HG02852 (cell line): ENCODE measurements at regions not wholly inside any gene's neighbourhood (a gene's known extent, or its start where the extent isn't known, plus 50 kb on each side); places are given as distances from the start of the nearest gene placed in this dataset.

ENCODE experiments used
- ATAC-seq: cut with Tn5 transposase; IDR thresholded peaks from one replicate; pipeline ENCODE4 v1.9.1; 2021; ENCODE audit warnings: mild to moderate bottlenecking, moderate library complexity; ENCODE audit not compliant: unreplicated experiment

DNA sequence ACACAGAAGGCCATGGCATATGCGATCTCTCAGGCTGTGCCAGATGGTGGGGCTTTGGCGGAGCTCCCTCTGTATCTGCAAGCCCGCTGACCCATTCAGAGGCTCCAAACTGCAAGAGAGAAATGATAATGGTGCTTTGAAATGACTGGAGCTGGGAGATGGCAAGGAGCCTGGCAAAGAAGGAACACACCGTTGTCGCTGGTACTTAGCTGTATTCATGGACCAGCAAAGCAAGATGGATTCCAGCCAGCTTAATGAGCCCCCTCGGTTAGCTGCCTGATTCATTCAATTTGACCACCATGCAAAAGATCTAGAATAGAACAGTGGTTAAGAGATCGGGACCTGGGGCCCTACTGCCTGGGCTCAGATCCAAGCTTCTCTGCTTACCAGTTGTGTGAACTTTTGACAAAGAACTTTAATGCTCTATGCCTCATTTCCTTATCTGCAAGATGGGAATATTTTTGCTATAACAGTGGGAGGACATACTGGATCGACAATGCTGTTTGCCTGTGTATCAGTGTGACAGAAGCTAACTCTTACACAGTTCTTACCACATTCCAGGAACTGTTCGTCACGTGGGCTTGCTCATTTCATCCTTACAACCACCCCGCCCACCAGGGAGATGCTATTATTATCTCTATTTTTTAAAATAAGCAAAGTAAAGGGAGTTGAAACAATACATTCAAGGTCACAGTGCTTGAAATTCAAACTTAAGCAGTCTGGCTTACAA, 317.8 kb upstream of the SULF2 start:
- ATAC-seq = no peak

DNA sequence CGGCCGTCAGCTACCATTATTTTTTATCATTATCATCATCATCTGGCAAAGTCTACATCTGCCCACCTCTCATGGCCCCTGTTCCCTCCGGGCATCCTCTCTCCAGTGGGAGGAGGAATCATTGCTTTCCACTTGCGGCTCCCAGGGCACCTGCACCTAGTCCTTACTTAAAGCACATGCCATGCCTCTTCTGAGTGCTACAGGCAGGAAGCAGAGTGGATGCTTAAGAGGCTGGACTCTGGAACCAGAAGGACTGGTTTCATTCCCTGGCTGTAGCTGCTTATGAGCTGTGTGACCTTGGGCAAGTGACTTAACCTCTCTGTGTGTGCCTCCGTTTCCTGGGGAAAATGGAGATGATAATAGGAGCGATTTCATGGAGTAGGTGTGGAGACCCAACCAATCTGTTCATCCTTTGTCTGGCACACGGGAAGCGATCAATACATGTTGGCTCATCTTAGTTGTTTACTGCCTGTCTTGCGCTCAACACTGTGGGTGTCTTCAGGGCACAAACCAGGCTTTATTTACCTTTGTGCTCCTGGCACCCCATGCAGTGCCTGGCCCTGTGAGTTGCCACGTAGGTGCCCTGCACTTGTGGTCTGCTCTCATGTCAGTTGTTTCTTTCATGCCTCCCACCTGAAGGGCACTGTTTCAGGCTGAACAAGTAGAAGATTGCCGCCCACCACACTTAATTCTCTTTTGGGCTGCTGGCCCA, 317.0 kb upstream of the SULF2 start:
- no peak for ATAC-seq

DNA sequence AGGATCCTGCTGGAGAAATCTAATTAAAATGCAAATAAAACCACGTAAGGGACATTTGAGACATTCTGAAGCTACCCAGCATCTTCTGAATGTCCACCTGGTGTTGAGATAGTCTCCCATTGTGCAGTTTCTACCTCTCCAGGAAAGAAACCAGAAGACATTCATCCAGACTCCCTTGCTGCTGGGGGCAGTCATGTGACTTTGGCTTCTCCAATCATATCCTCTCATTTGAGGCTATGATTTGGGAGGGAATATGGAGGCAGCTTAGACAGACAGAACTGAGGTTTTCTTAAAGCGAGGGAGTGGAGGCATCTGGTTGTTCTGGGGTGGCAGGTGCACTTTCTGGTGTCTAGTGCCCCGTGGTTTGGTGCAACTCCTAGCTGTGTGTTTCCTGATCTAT, 315.2 kb upstream of the SULF2 start:
- ATAC-seq = no peak

DNA sequence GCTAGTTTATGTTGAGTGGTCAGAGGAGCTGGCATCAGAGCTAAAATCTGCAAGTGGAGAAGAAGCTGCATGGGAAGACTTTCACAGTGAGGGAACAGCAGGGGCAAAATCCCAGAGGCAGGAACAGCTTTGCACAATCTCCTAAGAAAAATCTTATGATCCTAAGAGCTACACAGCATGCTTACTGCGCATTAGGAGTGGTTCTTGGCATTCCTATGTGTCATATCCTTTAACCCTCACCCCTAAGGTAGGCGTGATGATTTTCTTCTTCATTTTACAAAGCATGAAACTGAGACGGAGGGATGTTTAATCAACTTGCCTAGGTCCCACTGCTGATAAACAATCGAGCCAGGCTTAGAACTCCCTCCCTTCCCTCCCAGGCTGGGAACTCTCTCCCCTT, 313.6 kb upstream of the SULF2 start:
- ATAC-seq = no peak

DNA sequence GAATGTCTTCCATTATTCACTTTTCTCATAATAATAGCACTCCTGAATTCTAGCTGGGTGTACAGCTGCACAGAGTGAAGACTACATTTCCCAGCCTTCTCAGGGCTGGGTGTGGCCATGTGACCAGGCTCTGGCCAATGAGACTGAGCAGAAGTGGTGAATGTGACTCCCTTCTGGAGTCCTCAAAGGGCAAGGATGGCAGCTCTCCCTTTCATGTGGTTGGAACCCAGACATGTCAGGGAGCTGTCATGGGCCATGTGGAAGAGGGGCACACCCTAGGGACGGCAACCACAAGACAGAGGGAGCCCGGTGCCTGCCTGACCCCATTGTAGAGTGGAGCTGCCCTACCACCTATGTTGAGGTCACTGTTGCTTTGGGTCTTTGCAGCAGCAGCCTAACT, 312.8 kb upstream of the SULF2 start:
- no peak for ATAC-seq

DNA sequence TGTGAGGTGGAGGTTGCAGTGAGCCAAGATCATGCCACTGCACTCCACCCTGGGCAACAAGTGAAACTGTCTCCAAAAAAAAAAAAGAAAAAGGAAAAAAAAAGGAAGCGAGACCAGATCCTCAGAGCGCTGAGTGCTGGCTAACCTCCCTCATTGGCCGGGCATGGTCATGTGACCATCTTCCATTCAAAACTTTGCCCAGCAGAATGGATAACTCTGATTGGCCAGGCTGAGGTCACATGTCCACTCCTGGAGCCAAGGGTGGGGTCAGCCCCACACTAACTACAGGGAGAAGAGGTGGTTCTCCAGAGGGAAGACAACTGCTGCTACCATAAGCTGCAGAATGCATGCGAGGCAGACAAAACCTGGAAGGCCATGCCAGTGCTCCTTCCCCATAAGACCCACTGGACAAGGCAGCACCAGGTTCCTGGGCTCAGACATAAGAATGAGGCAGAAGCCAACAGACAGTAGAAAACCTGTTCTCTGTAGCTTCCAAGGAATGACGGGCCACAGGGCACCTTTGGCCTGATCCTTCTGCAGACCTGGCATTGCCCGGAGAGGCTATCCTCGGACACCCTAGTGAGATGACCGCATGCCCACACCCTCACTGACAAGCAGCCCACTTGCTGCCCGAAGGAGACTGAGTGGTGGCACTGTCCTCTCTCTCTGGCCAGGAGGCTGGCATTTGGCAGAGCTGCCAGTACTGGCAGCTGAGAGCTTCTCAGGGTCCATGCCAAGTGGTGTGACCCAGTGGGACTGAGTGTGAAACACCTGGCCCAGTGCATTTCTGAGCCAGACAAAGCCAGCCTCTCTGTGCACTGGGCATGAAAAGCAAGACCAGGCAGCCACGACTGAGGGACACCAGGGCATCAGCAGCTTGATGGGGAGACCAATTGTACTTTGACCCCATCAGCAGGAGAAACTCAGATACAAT, 311.9 kb upstream of the SULF2 start:
- no peak for ATAC-seq

DNA sequence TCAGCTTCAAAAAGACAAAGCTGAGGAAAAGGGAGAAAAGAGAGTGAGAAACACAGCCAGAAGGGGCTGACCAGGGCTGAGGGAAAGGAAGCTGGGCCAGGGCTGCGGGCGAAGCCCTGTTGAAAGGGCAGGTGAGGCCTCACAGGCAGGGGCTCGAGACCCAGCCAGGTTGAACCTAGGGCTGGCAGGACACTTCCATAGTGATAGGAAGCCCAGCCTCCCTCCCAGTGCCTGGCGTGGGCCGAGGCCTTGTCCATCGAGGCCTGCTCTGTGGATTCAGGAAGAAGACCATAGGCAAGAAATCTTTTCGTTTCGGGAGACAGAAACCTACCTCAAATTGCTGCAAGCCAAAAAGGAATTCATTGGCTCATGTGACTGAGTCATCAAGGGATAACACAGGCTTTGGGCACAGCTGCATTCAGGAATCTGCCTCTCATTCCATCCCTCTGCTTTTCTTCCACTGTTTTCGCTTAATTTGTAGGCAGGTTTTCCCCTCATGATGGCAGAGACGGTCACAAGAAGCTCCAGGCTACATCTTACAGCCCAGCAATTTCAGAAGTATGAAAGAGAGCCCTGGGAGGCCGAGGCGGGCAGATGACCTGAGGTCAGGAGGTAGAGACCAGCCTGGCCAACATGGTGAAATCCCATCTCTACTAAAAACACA, 311.1 kb upstream of the SULF2 start:
- ATAC-seq = no peak

DNA sequence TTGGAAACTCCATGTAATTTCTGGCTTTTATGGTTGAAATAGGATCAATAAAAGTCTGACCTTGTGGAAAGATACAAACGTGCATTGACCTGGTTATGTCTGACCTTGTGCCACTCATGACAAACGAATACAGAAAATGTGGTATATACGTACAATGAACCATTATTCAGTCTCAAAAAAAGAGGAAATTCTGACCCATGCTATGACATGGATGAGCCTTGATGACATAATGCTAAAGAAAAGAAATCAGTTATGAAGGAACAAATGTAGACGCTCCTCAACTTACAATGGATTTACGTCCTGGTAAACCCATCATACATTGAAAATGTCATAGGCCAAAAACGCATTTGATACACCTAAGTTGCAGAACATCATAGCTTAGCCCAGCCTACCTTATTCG, 309.7 kb upstream of the SULF2 start:
- ATAC-seq = no peak

DNA sequence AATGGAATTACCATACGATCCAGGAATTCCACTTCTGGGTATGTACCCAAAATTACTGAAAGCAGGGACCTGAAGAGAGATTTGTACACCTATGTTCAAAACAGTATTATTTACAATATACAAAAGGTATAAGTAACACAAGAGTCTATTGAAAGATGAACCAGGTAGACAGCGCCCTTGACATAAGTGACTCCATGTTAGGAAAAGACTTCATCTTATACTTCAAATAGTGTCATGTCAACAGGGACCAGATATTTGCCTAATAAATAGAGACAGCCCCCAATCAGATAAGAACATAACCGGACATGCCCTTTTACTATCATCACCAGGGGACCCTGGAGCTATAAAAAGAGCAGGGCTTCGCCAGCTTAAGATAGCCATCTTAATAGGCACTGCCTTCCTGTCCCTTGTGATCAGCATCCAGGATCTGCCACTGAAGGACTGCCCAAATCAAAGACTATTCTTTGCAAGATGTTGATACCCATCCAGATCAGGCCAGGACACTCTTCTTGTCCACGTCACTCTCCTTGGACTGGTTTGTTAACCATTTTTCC, 309.0 kb upstream of the SULF2 start:
- ATAC-seq = no peak

DNA sequence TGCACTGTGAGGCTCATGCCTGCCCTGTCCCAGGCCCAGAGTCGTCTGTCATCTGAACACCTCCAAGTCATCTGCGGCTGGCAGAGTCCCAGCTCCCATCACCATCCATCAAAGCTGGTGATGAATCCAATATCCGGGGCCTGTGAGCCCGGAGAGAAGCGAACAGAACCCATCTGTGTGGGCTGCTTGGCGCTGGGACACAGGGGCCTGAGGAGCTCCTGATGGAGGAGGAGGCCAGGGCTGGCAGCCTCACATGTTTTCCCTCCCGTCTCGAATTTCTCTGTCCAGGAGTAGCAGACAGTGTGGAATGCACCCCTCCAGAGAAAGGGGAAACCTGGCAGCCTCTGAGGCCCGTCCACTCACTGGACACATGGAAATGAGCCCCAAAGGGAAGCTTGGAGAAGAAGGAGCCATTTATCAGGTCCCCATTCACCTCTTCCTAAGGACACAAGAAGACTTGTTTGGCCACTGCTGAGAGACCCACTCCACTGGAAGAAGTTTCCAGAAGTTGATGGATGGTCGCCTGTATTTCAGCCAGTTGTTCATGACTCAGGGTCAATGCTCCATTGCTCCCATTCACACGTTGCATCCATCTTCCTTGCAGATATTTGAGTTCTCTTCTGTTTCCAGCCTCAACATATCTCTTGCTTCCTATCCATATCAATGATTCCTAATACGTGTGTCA, 307.5 kb upstream of the SULF2 start:
- ATAC-seq = no peak

DNA sequence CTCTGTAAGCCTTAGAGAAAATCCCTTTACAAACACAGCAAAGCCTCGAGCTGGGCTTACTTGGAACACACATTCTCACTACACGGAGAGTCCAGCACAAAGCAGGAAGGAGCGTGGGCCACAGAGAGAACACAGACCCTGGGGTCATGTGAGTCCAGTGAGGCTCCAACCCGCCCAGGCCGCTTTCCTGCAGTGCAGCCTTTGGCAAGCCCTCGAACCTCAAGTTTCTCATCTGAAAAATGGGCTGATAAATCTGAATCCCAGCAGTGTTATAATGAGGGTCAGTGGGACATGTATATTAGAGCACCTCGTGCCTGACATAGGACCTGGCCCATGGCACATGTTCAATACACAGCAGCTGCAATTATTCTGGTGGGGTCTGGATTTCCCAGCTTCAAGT, 305.5 kb upstream of the SULF2 start:
- ATAC-seq = no peak

DNA sequence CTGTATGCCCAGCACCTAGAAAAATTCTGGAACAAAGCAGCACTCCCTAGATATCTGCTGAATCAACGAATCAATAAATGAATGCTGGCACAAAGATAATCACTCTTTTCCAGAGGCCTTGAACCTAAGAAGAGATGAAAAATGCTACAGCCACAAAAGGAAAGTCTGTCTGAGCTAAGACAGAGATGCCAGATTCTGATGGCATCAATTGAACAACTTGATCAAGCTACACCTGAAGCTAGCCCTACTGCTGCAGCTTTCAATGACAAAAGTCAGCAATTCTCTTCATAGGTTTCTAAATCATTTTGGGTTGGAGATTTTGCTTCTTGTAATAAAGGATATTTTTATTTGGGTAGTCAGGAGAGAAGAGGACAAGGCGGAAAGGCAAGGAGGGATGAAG, 305.0 kb upstream of the SULF2 start:
- ATAC-seq = no peak

DNA sequence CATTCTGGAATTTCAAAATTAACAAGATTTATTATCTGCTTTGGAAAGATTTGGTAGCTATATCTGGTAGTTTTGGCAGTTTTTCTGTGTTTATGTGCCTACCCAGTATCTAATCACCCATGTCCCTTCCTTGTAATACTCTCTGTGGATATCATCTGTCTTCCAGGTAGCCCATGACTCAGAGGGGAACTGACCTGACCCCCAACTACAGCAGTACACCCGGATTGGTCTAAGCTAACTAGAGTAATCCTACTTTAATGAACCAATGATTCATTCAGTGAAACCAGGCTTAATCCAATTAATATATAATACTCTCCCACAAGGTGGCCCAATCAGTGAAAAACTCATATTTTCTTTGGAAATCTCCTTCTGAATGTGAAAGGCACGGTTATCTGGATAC, 295.3 kb upstream of the SULF2 start:
- ATAC-seq = no peak

DNA sequence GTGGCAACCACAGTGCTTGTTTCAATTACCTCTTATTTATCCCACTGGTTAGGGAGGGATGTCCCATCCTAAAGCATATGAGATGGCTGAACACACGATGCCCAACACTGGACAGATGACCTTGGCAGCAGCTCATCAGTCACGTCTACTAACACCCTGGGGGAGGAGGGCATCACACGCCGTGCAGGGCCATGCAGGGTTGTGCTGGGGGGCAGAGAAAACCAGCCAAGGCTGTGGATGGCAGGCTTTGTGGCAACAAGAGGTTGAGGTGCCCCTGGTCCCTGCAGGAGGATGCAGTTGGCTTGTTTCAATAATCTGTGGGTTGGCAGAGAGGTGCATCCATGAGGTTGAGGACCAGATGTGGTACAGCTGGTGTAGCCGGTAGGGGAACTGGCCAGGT, 293.7 kb upstream of the SULF2 start:
- ATAC-seq = no peak

DNA sequence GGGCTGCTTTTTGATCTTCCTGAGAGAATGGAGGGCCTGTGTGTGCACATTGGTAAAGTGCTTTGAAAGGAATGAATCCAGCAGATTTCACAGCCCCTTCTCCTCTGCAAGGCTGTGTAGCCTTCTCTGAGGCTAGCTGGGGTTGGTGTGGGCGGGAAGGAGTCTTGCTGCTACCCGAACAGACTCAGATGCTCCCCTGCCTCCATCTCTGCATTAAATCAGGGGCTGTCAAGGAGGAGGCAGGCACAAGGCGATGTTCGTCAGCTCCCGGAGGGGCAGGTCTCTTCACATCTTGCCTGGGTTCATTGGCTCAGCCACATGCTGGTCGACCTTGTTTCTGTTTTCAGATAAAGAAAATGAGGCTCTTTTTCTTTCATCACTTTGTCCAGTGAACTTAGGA, 291.5 kb upstream of the SULF2 start:
- no peak for ATAC-seq

DNA sequence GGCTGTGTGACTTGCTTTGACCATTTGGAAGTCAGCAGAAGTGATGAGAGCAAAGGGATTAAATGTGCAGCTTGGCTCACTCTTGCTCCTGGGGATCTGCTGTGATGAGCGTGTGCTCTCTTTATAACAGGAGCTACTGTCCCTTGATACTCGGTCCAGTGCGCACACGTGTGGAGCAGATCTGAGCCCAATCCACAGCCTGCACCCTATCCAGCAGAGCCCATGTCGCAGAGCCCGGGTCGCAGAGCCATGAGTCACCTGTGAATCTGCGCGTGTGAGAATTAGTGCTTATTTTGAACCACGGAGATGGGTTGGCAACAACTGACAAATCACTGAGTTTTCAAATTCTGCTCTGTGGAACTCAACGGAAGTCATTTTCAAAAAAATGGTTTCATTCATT, 291.0 kb upstream of the SULF2 start:
- ATAC-seq = no peak

DNA sequence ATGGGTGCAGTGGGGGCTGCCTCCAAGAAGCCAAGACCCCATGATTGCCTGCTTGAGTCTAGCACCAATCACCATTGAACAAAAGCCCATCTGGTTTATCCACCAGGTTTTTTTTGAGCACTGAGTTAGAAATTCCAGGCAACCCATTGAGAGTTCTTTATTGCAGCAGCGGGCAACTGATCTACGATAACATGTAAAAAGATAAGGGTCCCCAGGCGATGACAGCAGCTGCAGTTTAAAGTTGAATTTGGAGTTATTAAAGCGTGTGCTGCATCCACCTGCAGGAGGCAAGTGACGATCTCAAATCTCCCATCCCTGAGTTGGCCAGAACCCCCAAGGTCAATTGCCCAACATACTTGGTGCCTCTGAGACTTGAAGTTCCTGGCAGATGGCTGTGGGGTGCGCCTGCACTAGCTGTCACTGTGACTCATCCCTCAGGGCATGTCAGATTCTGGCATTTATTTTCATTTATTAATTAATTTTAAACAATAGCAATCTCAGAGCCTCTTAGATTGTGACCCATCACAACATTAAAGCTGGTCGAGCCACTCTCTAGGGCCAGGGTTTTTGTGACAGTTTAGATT, 290.4 kb upstream of the SULF2 start:
- ATAC-seq = no peak

DNA sequence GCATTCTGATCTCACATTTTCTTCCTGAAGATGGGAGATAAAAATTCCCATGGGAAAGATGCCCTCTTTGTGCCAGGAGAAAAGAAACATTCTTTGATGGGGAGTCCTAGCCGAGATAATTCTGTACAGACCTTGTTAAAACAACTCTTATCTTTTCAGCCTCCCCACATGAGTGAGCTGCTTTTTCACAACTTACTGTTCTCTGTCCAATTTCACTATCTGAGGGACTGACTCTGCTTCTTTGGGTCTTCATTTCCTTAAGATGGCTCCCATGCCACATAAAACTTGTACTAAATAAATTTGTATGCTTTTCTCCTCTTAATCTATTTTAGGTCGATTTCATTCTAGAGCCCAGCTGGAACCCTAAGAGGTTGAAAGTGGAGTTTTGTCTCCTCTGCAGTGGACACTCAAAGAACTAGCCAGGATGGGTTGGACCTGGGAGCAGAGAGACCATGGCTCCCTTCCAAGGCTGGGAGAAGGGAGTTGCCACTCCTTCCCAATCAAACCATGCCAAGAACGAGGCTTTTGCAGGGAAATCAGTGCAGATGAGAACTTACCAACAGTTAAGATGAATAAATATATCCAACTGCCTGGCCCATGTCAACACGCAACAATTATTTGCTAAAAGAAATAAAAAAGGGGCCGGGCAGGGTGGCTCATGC, 285.8 kb upstream of the SULF2 start:
- ATAC-seq = no peak

DNA sequence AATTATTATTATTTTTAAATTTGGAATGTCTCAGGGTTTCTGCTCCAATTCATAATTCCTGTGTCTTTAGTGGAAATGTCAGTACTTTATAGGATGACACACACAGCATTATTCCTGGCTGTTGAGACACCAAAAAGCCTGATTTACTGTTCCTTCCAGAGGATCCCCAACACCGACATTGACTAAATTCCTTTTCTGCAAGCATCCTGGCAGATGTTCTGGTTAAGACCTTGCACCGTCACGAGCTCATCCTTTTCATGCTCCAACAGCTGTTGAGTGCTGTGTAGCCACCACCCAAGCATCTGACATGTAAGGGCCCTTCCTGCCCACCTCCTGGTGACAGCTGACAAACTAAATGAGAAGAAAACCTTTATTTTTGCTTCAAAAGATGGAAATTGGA, 284.3 kb upstream of the SULF2 start:
- ATAC-seq = no peak
